ENCODE measurements at regions not wholly inside any gene's neighbourhood (a gene's known extent, or its start where the extent isn't known, plus 50 kb on each side); places are given as distances from the start of the nearest gene placed in this dataset.

DNA sequence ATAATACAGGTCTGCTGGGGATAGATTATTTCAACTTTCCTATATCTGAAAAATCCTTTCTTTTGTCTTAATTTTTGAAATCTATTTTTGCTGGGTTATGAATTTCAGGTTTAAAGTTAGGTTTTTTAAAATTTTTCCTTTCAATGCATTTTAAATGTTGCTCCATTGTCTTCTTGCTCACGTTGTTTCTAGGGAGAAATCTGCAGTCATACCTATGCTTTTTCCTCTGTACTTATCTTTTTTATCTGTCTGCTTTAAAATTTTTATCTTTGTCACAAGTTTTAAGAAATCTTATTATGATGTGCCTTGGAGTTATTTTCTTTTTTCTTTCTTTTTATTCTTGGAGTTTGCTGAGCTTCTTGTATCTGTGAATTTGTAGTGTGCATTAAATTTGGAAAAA, 412.0 kb upstream of the KIF2A start:
- DNase-seq (ENCODE audit: low read depth in 2 of 2, low spot score in 1 of 2): no peak

DNA sequence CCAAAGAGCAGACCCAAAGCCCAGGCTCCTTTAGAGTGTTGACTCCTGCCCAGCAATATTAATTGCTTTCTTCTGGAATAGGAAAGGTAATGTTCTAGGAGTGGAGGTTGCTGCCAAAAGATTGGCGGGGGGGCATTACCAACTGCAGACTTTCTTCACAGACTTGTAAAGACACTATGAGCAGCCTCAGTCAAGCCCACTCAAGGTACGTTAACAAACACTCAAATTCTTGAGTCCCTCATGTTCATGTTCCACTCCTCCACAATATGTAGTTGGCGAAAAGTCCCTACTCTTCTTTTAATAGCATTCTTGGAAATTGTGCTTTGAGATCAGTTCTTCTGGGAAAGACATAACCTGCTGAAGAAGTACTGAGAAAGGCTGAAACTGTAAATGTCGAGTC, 409.2 kb upstream of the KIF2A start:
- no peak for DNase-seq (ENCODE audit: low read depth in 2 of 2, low spot score in 1 of 2)

DNA sequence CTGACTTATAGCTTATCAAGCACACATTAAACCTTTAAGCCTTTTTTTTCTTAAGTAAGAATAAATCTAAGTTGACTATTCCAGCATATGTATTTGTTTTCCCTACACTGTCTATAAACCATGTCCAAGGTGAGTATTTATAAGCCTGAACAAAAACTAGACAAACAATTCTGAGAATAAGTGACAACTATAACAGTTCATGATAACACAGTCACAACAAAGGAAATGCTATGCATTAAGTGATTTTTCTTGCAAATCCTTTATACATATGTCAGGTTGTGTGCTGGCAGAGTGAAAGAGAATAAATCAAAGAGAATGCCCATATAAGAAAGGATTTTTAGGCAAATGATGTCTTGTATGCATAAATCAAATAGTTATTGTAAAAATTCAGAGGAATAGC, 408.8 kb upstream of the KIF2A start:
- no peak for DNase-seq (ENCODE audit: low read depth in 2 of 2, low spot score in 1 of 2)

DNA sequence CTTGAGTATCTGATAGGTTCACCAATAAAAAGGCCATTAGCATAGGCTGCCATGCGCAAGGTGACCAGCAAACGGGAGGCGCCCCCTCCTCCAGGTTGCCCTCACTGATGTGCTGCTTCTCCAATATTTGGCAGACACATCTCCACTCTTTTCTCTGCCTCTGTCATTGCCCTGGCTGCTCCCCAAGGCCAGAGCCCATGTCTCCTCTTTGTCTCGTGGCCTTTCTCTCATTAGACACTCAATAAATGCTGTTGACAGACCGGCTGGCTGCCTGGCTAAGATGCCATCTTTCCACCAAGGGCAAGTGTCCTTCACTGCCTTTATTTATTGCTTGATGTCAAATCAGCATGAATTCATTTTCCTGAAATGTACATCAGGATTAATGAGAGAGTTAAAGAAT, 404.0 kb upstream of the KIF2A start:
- DNase-seq (ENCODE audit: low read depth in 2 of 2, low spot score in 1 of 2): no peak

DNA sequence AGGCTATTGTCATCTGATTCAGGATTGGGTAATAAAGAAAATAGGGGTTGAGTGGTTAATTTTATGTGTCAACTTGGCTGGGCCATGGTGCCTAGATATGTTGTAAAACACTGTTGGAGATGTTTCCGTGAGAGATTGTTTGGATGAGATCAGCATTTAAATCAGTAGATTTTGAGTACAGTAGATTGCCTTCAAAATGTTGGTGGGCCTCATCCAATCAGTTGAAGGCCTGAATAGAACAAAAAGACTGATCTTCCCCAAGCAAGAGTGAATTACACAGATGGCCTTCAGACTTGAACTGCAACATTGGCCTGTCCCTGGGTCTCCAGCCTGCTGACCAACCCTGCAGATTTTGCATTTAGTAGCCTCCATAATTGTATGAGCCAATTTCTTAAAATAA, 401.3 kb upstream of the KIF2A start:
- DNase-seq (ENCODE audit: low read depth in 2 of 2, low spot score in 1 of 2): no peak

DNA sequence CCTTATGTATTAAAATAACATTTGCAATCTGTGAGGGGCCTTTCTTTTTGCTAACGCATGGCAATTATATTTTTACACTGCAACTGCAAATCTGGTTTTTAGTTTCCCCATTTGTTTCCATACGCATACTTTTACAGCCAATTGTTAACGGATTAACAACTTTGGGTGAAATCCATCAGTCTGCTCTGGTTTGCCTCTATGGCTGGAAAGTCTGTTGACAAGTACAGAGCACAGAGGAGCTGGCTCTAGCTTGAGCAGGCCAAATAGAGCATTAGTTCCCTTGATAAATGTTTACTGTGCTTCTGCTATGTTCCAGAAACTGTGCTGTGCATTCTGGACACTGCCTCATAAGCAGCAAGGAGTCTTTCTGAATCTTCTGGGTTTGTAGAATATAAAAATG, 400.4 kb upstream of the KIF2A start:
- DNase-seq (ENCODE audit: low read depth in 2 of 2, low spot score in 1 of 2): no peak

DNA sequence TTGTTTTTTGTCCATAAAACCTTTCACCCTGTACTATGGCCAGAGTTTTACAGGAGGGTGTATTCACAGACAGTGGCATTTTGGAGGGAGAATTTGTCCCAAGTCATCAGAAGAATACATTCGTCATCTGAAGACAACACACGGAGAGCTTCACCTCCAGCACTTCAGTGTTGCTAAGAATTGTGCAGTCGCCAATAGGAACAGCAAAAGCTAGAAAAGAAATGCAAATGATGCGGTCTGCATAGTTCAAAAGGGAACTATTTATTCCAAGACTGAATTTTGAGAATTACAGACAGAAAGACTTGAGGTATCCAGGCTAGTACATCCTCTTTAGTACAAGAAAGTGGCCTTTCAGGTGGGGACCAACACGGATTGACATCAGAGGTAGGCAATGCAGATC, 399.2 kb upstream of the KIF2A start:
- DNase-seq (ENCODE audit: low read depth in 2 of 2, low spot score in 1 of 2): no peak

DNA sequence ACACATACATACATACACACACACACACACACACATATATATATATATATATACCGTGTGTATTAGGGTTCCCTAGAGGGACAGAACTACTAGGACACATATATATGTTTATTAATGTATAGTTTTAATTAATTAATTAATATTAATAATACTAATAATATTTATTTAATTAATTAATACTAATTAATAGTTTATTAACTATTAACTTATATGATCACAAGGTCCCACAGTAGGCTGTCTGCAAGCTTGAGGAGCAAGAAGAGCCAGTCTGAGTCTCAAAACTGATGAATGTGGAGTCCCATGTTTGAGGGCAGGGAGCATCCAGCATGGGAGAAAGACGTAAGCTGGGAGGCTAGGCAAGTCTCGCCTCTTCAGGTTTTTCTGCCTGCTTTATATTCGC, 398.0 kb upstream of the KIF2A start:
- no peak for DNase-seq (ENCODE audit: low read depth in 2 of 2, low spot score in 1 of 2)

DNA sequence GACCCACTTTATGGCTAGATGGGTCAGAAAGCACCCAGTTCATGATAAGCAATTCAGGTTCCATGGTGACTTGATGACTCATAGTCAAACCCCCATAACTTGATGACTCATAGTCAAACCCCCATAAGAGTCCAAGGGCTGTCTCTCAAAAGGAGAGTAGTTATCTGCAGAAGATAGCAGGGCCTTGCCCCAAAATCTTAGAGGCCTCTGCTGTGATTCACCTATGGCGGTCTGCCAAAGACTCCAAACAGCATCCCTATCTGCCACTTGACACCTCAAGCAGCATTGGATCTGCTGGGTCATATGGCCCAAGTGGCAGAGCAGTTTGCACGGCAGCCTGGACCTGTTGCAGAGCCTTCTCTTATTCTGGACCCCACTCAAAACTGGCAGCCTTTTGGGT, 395.2 kb upstream of the KIF2A start:
- DNase-seq (ENCODE audit: low read depth in 2 of 2, low spot score in 1 of 2): no peak

DNA sequence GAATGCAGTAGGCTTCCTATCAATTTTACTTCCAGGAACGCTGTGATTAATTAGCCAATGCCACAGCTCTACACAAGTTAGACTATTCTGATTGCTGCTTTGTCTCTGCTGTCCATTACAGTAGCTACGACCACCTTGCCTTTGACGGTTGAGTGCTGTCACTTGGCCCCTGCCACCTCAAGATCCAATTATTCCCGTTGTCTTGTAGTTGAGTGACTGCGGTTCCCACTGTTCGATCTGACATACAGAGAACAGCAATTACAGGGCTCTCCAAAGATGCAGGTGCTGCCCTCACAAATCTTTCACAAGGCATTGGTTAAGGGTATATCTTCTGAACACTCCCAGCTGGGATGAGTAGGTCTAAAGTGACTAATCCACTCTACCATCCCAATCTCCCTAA, 393.4 kb upstream of the KIF2A start:
- DNase-seq (ENCODE audit: low read depth in 2 of 2, low spot score in 1 of 2): no peak

DNA sequence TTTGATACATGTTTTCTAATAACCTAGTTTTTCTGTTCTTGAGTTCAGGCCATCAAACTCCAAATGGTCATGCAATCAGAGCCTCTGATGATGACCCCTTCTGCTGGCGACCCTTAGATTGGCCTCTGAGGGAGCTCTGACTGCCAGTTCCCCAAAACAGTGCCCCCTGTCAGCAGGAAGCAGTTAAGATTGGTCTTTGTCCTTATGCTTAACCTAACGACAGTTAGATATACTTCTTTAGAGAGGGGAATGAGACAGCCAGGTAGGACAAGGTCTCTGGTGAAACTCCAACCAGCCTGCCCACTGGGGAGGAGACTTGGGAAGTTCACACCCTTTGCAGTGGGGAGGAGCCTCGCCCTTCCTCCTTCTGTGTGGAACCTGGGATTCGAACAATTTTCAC, 390.4 kb upstream of the KIF2A start:
- no peak for DNase-seq (ENCODE audit: low read depth in 2 of 2, low spot score in 1 of 2)

DNA sequence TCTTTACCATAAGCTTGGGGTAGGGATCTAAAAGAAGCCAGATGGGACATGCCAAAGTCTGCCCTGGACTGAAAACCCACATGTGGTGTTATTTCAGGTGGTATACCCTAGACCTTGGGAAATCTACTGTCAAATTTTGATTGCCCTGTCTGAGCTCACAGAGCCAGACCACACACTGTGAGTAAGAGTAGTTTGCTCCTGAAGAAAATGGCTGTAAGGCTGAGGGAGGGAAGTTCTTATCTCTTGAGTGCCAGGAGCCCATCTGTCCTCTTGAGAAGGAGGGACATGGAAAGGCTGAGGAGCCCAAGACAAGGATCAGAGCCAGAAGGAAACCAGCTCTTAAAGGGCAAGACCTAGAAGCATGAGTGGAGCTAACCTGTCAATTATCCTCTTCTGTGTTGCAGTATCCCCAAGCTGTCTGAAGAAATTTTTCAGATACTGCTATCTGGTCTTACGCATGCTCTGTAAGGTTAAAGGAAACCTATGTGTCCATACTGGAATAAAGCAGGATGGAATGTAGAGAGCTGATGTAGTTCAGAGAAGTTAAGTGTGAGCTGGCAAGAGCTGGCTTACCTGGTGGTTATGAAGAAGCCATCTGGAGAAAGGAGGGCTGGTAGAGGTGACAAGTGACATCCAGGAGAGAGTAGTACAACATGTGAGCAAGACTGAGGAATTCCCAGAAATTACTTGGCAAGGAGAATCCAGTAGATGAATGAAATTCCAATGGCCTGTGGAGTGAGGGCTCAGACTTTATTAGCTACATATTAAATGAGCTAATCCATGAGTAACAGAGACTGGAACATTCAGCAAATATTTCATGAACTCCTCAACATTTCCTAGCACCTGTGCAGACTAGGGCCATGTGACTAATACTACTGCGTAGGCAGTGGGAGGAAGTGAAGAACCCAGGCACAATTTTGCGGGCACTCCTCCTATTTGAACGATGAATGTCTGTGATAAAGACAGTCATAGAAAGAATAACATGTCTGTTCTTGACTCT, 389.1 kb upstream of the KIF2A start:
- no peak for DNase-seq (ENCODE audit: low read depth in 2 of 2, low spot score in 1 of 2)

DNA sequence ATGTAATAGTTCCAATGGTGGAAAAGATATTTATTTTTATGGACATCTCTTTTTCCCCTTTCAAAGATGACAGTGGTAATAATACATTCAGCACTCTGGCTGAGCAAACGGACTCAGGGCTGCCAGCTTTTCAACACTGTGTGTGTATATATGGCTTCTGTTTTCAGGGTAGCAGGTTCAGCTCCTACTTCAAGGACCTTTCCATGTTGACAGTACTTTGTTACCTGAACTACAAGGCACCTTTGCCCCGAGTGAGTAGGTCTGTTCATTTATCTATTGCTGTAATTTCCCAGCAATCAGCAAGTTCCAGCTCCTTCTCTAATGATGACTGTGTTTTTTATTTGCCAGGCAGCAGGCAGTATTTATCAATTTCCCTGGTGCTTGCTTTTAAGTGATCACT, 387.4 kb upstream of the KIF2A start:
- DNase-seq (ENCODE audit: low read depth in 2 of 2, low spot score in 1 of 2): no peak

DNA sequence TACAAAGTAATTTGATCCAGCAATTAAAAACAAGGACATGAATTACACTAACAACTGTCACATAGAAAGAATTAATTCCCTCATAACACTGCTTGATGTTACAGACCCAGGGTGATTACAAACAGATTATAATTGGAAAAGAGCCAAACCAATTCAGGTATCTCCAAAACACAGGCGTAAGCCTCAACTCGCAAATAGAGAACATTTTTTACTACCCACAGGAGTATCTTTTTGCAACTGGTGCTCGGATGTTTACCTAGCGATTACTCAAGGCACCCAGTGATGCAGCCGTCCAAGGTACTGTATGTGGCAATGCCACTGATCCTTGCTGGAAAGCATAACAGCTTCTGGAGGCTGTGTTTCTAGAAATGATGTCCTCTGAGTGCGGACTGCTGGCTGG, 386.1 kb upstream of the KIF2A start:
- no peak for DNase-seq (ENCODE audit: low read depth in 2 of 2, low spot score in 1 of 2)

DNA sequence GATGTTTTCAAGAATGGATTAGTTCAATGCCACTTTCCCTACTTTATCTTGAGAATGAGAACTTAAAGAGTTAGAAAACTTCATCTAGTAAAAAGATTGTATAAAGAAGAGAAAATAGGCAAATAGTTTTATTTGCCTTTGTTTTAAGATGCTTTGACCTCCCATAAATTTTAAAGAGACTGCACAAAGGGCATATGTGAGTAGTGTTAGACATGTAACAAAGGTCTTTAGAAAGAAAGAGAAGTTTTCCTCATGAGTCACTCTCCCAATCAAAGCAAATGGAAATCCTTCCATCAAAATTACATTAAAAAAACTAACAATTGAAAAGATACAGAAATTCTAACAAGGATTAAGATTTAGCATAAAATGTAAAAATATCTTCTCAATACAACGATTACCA, 381.8 kb upstream of the KIF2A start:
- no peak for DNase-seq (ENCODE audit: low read depth in 2 of 2, low spot score in 1 of 2)

DNA sequence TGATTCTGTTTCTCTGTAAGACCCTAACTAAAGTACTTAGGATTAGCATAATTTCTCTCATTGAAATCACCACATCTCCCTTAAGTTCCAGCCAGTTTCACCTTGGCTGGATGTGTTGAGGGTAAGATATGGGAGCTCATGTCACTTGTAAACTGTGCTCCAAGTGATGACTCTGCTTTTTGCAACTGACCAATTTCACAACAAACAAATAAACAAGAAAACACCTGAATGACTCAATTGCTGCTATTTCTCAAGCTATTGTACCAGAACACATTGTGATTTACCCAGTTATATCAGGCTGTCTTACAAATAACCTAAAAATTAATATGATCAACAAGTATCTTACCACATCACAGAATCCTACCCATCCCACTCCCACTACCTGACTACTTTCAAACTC, 379.1 kb upstream of the KIF2A start:
- no peak for DNase-seq (ENCODE audit: low read depth in 2 of 2, low spot score in 1 of 2)

DNA sequence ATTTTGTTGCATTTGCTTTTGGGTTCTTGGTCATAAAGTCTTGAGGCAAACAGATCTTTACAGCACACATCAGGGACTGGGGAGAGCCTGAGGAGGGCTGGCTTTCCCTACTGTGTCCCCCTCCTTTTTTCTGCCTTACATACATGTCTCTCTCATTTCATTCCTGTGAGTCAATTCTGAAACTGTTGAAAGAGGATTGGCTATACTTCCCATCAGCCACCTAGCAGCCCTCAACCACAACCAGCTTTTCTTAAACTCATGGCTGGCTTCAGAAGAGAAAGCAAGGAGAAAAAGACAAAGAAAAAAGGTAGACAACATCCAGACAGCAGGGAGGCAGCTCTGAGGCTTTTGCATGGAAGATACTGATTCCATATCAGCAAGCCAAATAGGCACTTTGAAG, 374.8 kb upstream of the KIF2A start:
- no peak for DNase-seq (ENCODE audit: low read depth in 2 of 2, low spot score in 1 of 2)

DNA sequence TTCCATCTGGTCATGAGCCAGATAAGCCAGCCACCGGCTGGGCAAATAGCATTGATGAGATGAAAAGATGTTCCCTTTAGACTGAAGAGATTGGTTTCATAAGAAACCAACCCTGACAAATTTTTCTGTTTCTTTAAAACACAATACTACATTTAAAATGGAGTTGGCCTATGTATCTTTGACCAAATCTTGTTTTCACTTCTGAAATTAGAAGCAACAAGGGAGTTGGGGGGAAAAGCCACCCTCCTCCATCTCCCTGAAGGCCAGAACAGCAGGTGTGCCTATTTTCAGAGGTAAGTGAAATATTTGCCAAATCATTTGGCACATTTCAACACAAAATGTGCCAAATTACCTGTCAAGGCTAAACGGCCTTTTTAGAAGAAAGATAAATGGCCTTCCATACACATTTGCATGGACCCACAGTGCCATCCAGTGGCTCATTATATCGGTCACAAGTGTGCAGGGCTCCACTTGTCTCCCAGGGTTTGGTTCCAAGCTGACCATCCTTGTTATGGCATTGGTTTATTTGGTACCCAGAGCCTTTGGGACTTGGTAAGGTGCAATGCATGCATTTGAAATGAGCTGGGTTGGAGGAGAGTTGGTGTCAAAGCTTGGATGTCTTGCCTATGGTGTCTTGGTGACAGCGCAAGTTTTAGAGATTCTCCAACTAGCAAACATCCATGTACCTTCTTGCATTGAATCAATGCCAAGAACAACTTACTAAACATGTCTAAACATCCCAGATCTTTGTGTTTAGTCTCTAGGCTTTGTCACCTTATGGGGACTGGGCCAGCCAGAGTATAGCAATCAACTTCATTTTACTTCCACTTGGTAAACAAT, 372.0 kb upstream of the KIF2A start:
- DNase-seq (ENCODE audit: low read depth in 2 of 2, low spot score in 1 of 2): no peak

DNA sequence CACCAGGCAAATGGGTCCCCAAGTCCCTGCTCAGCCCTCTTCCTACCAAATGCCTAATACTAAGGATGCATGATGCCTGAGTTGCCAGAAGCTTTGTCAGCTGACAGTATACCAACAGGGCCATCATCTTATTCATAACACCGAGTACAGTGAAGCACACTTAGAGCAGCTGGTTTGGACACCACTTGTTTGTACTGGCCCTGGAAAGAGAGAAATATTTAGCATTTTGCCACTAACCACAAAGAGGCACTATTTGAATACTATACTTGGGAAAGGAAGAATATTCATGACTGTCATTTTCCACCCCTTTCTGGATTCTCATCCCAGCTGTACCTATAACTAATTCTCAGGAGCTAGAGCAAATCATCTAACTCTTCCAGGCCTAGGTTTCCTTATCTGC, 364.4 kb upstream of the KIF2A start:
- DNase-seq (ENCODE audit: low read depth in 2 of 2, low spot score in 1 of 2): no peak

DNA sequence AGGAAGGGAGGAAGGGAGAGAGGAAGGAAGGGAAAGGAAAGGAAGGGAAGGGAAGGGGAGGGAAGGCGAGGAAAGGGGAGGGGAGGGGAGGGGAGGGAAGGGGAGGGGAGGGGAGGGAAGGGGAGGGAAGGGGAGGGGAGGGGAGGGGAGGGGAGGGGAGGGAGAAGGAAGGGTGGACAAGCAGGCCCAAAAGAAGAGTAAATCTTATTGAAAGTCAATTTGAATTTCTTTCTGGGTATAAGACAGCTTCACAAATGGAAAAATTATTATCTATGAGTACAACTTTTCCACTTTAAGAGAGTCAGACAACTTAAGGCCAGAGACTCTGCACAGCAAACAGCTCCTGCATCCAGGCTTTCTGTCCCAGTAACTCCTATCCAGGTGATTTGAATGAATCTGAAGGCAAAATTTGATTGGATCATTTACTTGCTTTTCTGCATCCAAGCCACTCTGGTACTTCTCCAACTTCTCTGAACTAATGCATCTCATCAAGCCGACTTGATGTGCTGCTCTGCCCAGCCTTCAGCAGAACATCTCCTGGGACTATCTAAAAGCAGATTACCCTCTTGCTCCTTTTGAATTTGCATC, 363.4 kb upstream of the KIF2A start:
- no peak for DNase-seq (ENCODE audit: low read depth in 2 of 2, low spot score in 1 of 2)

DNA sequence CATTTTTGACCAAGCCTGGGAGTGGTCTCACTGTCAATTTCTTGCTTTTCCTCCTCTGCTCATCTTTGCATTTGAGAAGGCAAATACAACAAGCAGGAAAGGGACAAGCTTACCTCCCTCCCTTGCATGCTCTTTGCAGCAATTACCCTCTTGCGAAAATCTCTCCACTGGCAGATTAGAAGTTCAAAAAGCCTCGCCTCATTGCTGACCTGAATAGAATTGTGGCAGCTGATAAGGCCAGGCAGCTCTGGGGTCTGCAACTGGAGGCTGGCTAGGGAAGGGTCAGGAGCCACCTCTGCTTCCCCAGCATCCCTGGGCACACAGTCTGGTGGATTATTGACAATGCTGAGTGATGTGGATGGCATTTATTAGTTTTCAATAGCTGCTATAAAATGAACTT, 362.3 kb upstream of the KIF2A start:
- no peak for DNase-seq (ENCODE audit: low read depth in 2 of 2, low spot score in 1 of 2)

DNA sequence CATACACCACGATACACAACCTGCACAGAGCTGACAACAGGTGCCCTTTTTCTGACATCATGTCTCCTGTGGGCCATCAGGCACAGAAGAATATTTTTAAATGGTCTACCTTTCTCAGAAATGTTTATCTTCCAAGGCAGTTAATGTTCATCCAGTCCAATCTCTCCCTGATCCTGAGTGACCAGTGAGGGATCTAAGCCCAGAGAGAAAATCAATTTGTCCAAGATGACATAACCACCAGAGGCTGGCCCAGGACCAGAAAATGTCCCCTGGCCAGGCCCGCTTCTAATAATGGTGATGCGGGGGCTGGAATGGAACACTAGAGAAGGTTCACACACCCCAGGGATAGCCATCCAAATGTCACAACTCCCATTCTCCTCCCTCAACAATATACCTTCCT, 357.9 kb upstream of the KIF2A start:
- DNase-seq (ENCODE audit: low read depth in 2 of 2, low spot score in 1 of 2): no peak
